GM21367 (cell line): ENCODE measurements at regions not wholly inside any gene's neighbourhood (a gene's known extent, or its start where the extent isn't known, plus 50 kb on each side); places are given as distances from the start of the nearest gene placed in this dataset.
A peak's percentile ranks its signal among the peaks of the same experiment; 100 is the strongest.
"Not testable (repeated sequence)": the region's sequence is repeated elsewhere in the genome, so short reads cannot be mapped to it uniquely, and the experiment has no call there.

Experiments
- ATAC-seq: cut with Tn5 transposase; IDR thresholded peaks from one replicate; pipeline ENCODE4 v1.9.1; 2021; ENCODE audit not compliant: unreplicated experiment

- peak; percentile 98 for ATAC-seq
Observed at GRCh38 chr2:226300196-226300886, 499.3 kb downstream of the IRS1 start.

GRCh38 chr2:226299771-226300170, 499.8 kb downstream of the IRS1 start:
- ATAC-seq: no peak

DNA sequence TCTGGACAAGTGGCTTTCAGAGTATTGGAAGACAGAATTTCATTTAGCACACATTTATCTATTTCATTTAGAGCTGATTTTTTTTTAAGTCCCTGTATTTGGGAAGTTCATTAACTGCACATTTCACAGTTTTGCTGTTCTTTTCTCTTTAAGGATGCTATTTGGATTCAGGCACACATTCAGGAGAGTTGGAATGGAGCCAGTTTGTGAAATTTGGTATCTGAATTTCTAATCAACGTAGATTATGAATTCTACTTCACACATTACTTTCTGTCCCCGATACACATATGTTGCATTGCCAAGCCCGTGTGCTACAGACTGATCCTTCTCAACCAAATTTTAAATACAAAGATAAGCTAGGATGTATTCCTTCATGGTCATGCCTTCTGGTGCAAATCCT, 503.9 kb downstream of the IRS1 start:
- ATAC-seq: no peak

- no peak for ATAC-seq
Observed at GRCh38 chr2:226295123-226295522, 504.5 kb downstream of the IRS1 start.

DNA sequence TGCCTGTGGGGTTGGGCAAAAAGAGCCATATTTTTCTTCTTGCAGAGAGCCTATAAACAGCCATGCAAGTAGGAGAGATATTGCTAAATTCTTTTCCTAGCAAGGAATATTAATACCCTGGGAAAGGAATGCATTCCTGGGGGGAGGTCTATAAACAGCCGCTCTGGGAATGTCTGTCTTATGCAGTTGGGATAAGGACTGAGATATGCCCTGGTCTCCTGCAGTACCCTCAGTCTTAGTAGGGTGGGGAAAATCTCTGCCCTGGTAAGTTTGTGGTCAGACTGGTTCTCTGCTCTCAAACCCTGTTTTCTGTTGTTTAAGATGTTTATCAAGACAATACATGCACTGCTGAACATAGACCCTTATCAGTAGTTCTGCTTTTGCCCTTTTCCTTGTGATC, 508.3 kb downstream of the IRS1 start:
- not testable (repeated sequence) for ATAC-seq

DNA sequence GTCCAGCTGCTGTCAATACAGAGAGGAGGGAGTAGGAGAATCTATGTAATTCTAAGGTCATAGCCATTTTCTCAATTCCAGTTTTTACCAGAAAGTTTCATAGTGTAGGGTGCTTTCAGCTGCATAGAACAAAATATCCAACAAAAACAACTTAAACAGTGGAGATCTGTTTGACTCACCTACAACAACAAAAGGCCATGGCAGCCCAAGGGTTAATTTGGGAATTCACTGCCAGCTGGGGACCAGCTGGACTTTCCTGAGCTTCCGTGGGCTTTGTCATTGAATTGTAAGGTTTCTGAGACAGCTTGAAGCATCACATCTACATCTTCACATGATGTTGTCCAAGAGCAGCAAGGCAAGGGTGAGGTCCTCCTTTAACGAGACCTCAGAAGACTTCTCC, 512.7 kb downstream of the IRS1 start:
- no peak for ATAC-seq

DNA sequence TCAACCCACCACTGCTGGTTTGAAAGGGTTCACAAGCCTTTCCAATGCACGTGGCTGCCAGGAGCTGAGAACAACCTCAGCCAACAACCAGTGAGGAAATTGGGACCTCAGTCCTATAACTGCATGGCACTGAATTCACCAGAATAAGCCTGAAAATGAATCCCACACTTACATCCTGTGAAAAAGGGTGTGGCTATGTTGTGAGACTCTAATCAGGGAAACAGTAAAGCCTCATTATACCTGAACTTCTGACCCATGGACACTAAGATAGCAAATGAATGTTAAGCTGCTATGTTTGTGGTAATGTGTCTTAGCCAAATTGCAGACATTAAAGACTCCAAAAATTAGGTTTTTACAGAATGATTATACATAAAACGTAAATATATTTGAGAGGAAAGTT, 515.8 kb downstream of the IRS1 start:
- ATAC-seq: no peak

DNA sequence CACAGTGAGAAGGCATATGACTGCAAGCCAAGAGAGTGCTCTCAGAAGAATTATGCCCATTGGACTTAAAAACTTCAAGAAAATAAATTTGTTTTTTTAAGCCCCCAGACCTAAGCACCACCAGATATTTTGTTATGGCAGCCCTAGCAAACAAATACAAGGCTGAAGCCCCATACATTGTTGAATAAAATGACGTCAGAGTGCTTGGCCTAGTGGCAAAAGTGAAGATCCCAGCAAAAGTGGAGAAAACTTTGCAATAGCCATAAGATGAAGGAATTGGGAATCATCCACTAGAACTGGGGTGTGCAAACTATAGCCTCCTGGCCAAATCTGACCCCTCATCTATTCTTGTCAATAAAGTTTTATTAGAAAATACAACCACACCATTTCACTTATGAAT, 517.5 kb downstream of the IRS1 start:
- ATAC-seq: no peak

DNA sequence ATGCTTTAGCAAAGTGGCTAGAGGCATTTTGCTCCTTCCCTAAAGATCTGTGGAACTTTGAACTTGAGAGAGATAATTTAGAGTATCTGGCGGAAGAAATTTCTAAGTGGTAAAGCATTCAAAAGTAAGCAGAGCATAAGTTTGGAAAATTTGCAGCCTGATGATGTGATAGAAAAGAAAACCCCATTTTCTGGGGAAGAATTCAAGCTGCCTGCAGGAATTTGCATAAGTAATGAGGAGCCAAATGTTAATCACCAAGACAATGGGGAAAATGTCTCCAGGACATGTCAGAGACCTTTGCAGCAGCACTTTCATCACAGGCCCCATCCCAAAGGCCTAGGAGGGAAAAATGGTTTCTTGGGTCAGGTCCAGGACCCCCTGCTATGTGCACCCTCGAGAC, 519.5 kb downstream of the IRS1 start:
- ATAC-seq: not testable (repeated sequence)

DNA sequence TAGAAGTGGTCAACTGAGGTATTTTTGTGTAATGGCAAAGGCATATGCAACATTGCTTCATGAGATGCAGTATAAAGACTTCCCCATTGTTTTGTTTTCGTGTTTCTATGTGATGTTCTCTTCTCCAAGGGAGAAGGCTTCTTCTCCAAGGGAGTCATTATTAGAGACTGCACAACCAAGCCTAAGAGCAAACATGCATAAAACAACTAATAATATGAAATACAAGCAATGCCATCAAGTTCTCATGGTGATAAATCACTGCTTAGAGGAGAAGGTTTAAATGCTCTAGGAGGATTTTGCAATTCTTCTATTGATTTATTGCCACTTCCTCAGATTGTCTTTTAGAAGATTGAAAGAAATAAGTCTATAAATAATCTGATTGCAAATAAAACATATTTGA, 524.4 kb downstream of the IRS1 start:
- no peak for ATAC-seq

DNA sequence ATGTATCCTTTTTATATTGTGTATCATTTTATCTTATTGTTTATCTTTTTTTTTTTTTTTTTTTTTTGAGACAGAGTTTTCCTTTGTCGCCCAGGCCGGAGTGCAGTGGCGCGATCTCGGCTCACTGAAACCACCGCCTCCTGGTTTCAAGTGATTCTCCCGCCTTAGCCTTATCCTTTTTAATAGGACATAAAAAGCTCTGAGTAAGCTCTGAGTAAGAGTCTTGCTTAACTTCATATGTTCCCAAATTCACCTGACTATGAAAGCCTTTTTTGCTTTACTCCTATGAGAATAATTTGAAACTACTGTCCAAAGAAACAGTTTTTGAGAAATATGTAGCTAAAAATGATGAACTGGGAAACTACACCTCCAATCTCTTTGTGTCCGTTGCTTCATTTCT, 525.5 kb downstream of the IRS1 start:
- ATAC-seq: no peak

- ATAC-seq: no peak
Observed at GRCh38 chr2:226273440-226273839, 526.2 kb downstream of the IRS1 start.

DNA sequence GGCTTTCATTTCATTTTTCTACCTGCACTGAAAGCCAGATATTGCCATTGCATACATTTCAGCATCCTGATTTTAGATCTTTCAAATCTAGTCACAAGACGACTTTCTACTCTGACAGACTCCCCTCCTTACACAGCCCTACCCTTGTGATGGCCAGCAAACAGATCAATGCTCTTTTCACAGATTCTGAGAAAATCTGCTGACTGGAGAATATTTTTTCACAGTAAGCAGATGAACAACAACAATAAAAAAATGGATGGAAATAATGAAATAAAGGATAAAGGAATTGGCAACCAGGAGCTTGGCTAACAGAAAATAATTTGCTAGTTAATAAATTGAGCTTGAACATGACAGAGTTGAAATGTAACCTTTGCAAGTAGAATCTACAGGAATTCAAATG, 527.2 kb downstream of the IRS1 start:
- no peak for ATAC-seq

- no peak for ATAC-seq
Observed at GRCh38 chr2:226270285-226271058, 529.1 kb downstream of the IRS1 start.

DNA sequence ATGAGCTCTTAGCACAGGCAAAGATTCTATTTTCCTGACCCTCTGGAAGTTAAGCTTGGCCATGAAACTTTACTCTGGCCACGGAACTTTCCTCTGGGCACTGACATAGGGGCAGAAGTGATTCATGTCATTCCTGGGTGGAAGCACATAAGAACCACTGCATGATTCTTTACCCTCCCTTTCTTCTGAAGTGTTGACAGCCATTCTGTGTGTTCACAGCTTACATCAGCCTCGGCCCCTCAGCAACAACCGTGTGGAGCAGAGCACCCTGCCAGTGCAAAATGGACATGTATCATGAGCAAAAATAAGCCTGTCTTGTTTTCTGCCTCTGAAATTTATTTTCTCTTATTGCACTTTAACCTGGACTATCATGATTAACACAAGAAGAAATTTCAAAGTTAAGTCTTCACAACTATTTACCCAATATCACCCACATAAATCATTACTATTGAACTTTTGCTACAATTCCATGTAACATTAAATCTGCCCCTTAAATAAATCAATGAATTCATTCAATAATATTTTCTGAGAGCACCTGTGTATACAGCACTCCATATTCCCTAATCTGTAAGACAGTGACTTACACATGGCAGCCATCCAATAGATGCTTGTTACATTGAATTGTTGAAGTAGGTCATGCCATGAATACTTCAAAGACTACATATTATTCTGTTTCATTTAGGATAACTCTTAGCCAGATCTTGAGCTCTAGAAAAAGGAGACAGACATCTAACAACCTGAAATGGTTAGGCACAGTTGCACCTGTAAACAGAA, 531.9 kb downstream of the IRS1 start:
- no peak for ATAC-seq

- no peak for ATAC-seq
Observed at GRCh38 chr2:226256709-226257376, 542.8 kb downstream of the IRS1 start.

GRCh38 chr2:226256237-226256636, 543.4 kb downstream of the IRS1 start:
- ATAC-seq: no peak

- no peak for ATAC-seq
Observed at GRCh38 chr2:226251661-226252060, 548.0 kb downstream of the IRS1 start.

DNA sequence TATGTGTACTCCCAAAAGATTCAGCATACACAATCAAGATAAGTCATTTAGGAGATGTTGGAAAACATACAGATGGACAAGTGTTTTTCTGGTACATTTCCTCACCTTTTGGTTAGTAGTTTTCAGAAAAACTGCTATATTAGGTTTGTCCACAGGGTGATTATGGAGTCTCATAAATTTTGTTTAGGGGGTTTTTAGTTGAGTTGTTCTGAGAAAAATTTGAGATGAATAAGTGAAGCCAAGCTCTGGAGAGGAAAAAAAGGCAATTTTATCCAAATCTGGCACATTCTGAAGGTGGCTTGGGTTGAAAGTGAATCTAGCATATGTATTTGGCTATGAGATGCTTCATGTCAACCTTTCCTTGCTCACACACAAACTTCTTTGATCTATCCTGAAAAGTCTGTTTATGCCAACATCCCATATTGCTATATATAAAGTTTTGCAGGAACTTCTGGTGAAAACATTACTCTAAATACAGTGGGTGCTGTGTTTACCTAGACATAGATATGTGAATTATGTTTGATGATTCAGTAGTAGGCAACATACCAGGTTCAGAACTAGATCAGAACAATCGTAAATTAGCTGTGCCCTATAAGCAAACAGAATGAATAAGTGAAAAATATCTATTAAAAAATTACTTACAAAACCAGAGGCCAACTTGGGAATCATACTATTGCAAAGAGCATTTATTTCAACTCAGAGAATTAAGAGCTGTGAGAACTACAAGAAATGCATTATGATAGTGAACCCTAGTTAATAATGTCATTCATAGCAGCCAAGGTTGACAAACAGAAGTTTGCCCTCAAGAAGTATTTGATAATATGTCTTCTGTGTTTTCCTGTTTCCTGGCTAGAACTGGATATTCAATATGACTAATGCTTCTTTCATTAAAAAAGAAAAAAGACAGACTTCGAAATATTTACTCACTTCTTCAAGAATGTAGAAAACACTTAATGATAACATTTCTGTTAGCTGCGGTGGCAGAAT, 552.0 kb downstream of the IRS1 start:
- no peak for ATAC-seq

DNA sequence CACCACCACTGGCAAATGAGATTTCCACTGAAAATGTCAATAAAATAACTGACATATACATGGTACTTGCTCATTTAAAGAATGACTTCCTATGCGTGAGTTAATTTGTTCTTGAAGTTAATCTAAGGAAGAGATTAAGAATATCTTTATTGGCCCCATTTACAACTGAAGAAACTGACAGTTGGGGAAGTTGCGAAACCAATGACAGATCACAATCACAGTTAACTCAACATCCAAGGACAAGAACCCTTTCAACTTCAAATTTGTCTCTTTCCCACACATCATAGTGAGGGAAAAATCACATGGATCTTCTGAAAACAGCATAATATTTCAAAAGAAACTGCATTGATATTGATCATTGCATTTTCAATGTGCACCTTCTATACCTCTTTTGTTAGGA, 565.4 kb downstream of the IRS1 start:
- no peak for ATAC-seq
